ENCODE measurements at regions not wholly inside any gene's neighbourhood (a gene's known extent, or its start where the extent isn't known, plus 50 kb on each side); places are given as distances from the start of the nearest gene placed in this dataset.

GRCh38 chr19:31718898-31719297 lies 369.7 kb upstream of the TSHZ3 start:
- ChIA-PET POLR2A (no interaction called here), CTCF (no interaction called here)
- no peak for DNase-seq (ENCODE audit: low read depth)
- TF ChIP-seq, protein P1, sequence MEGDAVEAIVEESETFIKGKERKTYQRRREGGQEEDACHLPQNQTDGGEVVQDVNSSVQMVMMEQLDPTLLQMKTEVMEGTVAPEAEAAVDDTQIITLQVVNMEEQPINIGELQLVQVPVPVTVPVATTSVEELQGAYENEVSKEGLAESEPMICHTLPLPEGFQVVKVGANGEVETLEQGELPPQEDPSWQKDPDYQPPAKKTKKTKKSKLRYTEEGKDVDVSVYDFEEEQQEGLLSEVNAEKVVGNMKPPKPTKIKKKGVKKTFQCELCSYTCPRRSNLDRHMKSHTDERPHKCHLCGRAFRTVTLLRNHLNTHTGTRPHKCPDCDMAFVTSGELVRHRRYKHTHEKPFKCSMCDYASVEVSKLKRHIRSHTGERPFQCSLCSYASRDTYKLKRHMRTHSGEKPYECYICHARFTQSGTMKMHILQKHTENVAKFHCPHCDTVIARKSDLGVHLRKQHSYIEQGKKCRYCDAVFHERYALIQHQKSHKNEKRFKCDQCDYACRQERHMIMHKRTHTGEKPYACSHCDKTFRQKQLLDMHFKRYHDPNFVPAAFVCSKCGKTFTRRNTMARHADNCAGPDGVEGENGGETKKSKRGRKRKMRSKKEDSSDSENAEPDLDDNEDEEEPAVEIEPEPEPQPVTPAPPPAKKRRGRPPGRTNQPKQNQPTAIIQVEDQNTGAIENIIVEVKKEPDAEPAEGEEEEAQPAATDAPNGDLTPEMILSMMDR (IDR thresholded peaks at IDR 0.05; ENCODE audit: insufficient read depth, low read depth, low read length) = no peak
- H3K36me3 ChIP-seq (ENCODE audit: control insufficient read depth, insufficient read depth, low read length) = no peaks in the 10 kb centered on the region
- H3K4me3 ChIP-seq (ENCODE audit: low read depth, low read length) = no peak overlapping the region
- no peaks in the 10 kb centered on the region for H3K27me3 ChIP-seq (ENCODE audit: control insufficient read depth, insufficient read depth, low read length)

DNA sequence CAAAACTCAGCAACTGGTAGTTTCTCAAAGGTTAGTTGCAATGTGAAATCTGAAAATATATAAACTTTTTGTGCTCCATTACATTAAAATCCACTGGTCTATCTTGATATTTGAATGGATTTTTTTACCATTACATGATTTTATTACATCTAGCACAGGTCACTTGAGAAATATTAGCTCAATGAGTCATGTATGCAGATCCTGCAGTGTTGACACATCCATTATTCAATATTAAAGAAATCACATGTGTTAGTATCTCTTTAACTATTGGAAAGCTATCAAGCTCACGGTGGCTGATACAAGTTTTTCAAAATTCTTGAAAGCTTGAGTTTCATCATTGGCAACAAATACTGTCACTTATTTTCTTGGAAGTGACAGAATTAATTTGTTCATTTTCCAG lies 373.9 kb upstream of the TSHZ3 start:
- TF ChIP-seq, protein P1 (IDR thresholded peaks at IDR 0.05; ENCODE audit: insufficient read depth, low read depth, low read length) = no peak
- Histone ChIP-seq H3K4me3 (ENCODE audit: low read depth, low read length) (no peak overlapping the region), H3K27me3 (ENCODE audit: control insufficient read depth, insufficient read depth, low read length) (no peaks in the 10 kb centered on the region), H3K36me3 (ENCODE audit: control insufficient read depth, insufficient read depth, low read length) (no peaks in the 10 kb centered on the region)
- no peak for DNase-seq (ENCODE audit: low read depth)
- CTCF ChIA-PET = no interaction called here
- POLR2A ChIA-PET = no interaction called here

DNA sequence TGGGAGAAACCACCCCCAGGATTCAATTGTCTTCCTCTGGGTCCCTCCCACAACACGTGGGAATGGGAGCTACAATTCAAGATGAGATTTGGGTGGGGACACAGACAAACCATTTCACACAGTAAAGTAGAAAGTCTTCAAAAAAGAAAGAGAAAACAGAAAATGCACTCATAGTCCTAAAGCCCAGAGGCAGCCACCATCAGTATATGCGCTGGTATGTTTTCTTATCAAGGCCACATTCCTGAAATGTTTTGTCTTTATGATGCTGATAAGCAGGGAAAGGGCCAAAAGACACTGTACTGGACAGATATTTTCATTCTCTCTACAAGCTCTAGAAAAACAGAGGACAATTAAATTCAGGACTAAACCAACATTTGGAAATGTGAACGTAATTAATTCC lies 375.8 kb upstream of the TSHZ3 start:
- Histone ChIP-seq H3K4me3 (ENCODE audit: low read depth, low read length) (no peak overlapping the region), H3K36me3 (ENCODE audit: control insufficient read depth, insufficient read depth, low read length) (no peaks in the 10 kb centered on the region), H3K27me3 (ENCODE audit: control insufficient read depth, insufficient read depth, low read length) (no peaks in the 10 kb centered on the region)
- no peak for DNase-seq (ENCODE audit: low read depth)
- TF ChIP-seq, protein P1 (IDR thresholded peaks at IDR 0.05; ENCODE audit: insufficient read depth, low read depth, low read length) = no peak
- ChIA-PET POLR2A (no interaction called here), CTCF (no interaction called here)

DNA sequence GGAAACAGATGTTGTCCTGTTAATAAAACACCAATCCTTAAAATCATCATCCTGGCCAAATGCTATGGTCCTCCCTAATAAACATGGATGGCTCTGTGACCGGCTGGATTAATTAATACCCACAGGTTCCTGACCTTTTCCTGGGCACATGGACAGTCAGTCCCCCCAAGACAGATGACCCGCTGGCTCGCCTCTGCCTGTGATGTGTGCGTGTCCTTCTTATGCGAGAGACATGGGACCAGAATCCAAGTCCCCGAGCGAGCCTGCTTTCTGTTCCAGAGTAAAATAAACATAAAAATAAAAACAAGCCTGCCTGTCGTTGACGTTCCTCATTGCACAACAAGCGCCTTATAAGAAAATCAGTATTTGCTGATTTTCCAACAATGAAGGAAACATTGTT lies 378.3 kb upstream of the TSHZ3 start:
- TF ChIP-seq, protein P1 (IDR thresholded peaks at IDR 0.05; ENCODE audit: insufficient read depth, low read depth, low read length) = no peak
- H3K36me3 ChIP-seq (ENCODE audit: control insufficient read depth, insufficient read depth, low read length) = no peaks in the 10 kb centered on the region
- DNase-seq (ENCODE audit: low read depth) = no peak
- no peak overlapping the region for H3K4me3 ChIP-seq (ENCODE audit: low read depth, low read length)
- ChIA-PET CTCF (no interaction called here), POLR2A (no interaction called here)
- H3K27me3 ChIP-seq (ENCODE audit: control insufficient read depth, insufficient read depth, low read length) = no peaks in the 10 kb centered on the region

DNA sequence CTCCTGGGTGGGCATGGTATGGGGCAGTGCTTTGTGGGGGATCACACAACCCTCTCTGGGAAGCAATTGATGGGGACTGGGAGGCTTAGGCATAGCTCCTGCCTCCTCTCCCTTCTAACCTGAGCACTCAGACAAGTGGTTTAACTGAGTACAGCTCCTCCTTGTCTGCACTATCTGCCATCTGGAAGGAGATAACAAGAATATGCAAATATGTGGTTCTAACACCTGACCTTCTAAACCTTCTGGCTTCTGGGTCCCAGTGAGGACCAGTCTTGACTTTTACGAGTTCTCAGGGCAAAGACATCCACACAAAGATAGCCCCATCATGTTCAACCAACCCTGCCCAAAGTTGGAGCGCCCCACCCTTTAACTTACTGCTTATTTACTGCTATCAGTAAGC lies 381.0 kb upstream of the TSHZ3 start:
- H3K4me3 ChIP-seq (ENCODE audit: low read depth, low read length) = no peak overlapping the region
- TF ChIP-seq, protein P1 (IDR thresholded peaks at IDR 0.05; ENCODE audit: insufficient read depth, low read depth, low read length) = no peak
- H3K36me3 ChIP-seq (ENCODE audit: control insufficient read depth, insufficient read depth, low read length) = no peaks in the 10 kb centered on the region
- ChIA-PET CTCF (no interaction called here), POLR2A (no interaction called here)
- H3K27me3 ChIP-seq (ENCODE audit: control insufficient read depth, insufficient read depth, low read length) = no peaks in the 10 kb centered on the region
- DNase-seq (ENCODE audit: low read depth) = no peak

Measured in BJ (cell line).